ENCODE measurements at regions not wholly inside any gene's neighbourhood (a gene's known extent, or its start where the extent isn't known, plus 50 kb on each side); places are given as distances from the start of the nearest gene placed in this dataset.
A peak's percentile ranks its signal among the peaks of the same experiment; 100 is the strongest.
"Not testable (repeated sequence)": the region's sequence is repeated elsewhere in the genome, so short reads cannot be mapped to it uniquely, and the experiment has no call there.

DNA sequence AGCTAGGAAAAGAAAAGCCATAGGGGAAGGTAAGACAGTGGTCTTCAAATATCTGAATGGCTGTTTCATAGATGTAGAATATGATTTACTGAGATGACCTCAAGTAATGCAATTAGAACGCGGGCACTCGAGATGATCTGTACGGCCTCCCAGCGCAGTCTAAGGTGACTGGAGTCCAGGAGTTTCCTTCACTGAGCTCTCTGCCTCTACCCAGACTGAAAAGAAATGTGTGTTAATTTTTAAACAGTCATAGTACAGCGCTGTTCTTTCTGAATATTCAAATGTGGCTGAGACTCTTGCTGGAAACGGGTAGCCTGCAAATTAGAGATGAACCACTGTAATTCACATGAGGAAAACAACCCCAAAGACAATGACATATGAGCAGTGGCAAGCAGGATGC, 562.4 kb upstream of the AUTS2 start:
- intact Hi-C loops (cut with DNase I), result no loop called here
- DNase-seq, result no peak
- ATAC-seq (ENCODE audit: poor library complexity), result no peak

DNA sequence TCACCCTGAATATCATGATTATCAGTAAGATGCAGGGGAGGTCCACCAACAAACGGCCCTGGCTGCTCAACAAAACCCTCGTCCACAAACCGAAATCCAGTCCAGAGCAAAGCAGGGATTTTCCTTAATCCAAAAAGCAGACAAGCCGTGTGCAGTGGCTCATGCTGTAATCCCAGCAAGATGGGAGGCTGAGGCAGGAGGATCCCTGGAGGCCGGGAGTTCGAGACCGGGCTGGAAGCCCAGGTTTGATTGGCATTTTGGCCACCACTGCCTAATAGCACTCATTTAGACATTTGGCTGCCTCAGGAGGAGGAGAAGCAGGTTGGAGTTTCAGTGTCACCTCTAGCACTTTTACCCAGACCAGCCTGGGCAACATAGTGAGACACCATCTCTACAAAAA, 562.0 kb upstream of the AUTS2 start:
- ATAC-seq (ENCODE audit: poor library complexity) (no peak), DNase-seq (no peak)
- intact Hi-C loops (cut with DNase I), result no loop called here

DNA sequence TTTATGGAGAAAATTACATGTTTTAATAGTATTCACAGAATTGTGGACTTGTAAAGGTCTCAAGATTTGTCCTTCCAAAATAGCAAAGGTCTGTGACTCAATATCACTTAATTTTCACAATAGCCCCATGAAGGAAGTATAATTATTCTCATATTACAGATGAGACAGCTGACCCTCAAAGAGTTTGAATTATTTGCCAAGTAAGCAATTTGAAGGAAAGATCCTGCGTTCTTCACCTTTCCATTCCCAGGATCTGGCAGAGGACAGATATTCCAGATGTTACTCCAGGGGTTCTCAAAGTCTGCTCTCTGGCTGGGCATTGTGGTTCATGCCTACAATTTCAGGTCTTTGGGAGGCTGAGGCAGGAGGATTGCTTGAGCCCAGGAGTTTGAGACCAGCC, 559.4 kb upstream of the AUTS2 start:
- ATAC-seq (ENCODE audit: poor library complexity), result no peak
- intact Hi-C loops (cut with DNase I), result no loop called here
- DNase-seq, result no peak

DNA sequence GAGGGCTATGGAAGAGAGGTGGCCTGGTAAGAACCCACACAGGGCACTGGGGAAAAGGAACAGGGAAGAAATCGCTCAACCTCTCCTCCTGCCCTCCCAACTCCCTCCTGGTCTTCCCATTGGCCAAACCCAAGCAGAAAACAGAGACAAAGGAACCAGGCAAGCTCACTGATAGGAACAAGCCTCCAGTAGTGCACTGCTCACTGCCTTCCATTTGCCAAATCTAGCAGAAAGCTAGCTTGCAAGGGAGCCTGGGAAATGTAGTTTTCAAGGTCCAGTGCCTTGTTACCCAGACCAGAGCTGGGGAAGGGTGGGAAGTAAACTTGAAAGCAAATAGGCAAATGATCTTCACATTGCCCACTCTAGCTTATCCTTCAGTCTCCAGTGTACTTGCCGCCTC, 556.1 kb upstream of the AUTS2 start:
- intact Hi-C loops (cut with DNase I), result no loop called here
- DNase-seq, result no peak
- ATAC-seq (ENCODE audit: poor library complexity), result no peak

DNA sequence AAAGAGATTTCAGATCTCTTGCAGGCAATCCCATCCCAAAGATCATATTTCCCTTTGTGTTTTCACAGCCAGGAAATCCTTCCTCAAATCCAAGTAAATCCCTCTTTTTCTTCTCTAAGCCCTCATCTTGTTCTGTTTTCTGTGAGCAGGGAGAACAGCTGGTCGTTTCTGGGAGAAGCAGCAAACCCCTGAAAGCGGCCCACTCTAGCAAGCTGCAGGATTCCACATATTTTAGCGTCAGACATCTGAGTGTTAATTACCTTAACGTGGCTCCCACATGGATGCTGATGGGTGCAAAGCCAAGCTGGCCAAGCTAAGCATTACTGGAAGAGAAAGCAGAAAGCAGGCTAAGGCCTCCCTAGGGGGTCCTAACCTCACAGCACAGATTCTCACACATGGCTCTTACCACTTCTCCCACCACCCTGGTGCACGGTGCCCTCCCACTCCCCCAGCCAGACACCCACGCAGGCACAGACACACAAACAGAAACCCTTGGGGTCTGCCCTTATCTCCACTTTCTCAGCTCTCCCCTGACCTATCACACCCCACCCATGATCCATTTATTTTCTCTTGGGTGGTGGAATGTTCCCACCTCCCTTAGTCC, 551.0 kb upstream of the AUTS2 start:
- ATAC-seq (ENCODE audit: poor library complexity) (no peak), DNase-seq (no peak)
- intact Hi-C loops (cut with DNase I), result no loop called here

DNA sequence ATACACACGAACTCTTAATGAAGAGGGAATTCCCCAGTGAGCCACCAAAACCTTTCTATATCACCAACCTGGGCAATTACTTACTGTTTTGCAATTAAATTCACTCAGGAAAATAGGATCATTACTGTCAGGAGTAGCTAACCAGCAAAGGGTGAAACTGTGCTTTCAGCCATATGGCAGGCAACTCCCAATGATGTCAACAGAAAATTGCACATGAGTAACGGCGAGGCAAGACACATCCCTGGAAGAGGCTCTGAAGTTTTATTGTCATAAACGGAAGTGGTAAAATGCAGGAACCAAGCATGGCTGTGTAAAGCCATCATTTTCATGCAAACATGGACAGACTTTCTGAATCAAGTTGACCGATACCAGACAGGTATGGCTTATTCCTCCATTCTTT, 548.9 kb upstream of the AUTS2 start:
- DNase-seq, result no peak
- ATAC-seq (ENCODE audit: poor library complexity), result no peak
- intact Hi-C loops (cut with DNase I), result no loop called here

DNA sequence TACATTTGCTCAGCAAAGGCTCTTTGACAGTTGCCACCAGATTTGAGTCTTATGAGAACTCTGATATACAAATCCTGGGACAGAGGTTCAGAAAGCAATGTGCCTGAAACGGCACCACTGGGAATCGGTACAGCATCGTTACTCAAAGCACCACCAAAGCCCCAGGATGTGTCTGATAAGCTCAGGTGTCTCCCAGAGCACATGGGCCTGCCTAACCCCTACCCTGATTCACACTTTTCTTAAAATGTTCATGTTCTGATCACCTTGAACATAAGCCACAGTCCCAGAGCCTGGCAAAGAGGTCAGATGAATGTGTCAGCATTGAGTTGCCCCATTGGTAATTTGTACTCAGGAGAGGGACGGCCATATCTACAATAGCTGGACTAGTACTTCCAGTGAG, 545.8 kb upstream of the AUTS2 start:
- no peak for ATAC-seq (ENCODE audit: poor library complexity)
- intact Hi-C loops (cut with DNase I), result no loop called here
- DNase-seq, result no peak

DNA sequence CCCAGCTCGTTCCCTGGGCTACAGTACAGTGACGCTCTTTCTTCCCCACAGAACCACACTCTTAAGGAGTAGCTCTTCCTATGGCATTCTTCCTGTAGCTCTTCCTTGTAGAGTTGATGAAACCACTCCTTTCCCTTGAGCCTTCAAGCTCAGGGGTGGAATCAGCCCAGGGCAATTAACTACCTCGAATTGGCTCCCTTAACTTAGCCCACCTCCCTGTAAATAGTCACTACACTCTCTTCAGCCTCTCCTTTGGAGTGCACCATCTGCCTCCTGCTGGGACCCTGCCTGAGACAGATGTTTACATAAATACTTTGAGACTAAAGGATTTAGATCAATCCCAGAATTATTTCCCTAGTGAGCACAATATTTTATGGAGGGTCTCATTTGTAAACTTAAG, 537.8 kb upstream of the AUTS2 start:
- DNase-seq (no peak), ATAC-seq (ENCODE audit: poor library complexity) (no peak)
- intact Hi-C loops (cut with DNase I), result no loop called here

DNA sequence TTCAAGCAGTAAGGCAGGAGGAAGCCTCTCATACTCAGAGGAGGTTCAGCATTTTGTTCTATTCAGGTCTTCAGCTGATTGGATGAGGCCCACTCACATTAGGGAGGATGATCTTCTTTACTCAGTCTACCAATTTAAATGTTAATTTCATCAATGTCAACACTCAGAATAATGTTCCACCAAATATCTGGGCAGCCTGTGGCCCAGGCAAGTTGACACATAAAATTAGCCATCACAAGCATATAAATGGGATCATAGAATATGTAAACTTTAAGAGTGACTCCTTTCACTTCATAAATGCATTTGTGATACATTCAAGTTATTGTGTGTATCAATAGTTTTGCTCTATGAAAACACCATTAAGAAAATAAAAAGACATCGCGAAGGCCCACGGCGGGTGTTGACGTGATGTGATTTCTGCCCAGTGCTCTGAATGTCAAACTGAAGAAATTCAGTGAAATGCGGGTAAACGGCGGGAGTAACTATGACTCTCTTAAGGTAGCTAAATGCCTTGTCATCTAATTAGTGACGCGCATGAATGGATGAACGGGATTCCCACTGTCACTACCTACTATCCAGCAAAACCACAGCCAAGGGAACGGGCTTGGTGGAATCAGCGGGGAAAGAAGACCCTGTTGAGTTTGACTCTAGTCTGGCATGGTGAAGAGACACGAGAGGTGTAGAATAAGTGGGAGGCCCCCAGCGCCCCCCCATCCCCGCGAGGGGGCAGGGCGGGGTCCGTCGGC, 536.1 kb upstream of the AUTS2 start:
- no peak for ATAC-seq (ENCODE audit: poor library complexity)

DNA sequence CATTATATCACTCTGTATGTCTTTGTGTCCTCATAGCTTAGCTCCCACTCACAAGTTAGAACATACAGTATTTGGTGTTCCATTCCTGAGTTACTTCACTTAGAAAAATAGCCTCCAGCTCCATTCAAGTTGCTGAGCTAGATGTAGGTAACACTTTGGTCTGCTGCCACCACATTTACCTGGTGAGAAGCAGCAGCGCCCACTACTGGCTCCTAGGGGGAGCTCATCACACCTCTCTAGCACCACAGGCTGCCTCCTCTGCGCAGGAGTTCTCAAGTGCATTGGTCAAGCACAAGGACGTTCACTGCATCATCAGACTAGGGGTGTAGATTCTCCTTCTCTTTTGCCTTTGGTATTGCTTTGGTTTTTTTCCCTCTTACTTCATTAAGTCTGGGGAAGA, 530.9 kb upstream of the AUTS2 start:
- intact Hi-C loops (cut with DNase I), result no loop called here
- no peak for DNase-seq
- ATAC-seq (ENCODE audit: poor library complexity), result no peak

More for the DNA sequence above, 536.1 kb upstream of the AUTS2 start:
- intact Hi-C loops (cut with DNase I), result no loop called here
- DNase-seq, result no peak

DNA sequence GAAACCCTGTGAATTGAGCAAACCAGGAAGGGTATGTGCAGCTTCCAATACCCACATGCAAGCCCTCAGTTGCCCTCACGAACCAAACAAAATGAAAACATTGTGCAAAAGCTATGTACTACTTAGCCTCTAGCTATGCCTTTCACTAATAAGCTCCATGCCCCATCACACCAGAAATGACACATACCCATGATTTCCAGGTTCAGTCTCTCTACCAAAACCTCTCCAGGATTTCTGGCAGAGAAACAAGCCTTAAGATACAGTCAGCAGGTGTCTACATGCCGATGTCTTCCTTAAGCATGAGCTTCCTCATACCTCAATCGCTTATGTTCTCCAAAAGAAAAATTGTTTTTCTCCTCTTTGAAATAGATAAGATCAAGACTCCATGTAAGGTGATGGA, 527.8 kb upstream of the AUTS2 start:
- ATAC-seq (ENCODE audit: poor library complexity), result no peak
- intact Hi-C loops (cut with DNase I), result no loop called here
- DNase-seq, result no peak

DNA sequence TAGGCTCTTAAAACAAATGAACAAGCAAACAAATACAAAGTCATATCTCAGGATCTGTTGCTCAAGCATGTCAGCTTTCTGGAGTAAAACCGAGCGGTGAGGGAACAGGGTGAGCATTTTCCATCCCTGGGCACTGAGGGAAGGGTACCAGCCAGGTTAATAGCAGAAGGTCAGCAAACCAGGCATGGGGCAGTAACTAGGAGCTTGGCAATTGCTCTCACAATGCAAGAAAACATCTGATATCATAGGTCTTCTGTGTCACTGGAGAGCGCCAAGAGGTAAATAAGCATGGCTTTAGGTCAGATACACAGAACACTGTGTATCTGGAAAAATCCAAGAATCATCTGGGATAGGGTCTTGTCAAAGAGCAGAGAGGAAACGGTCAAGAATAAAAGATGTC, 521.7 kb upstream of the AUTS2 start:
- intact Hi-C loops (cut with DNase I), result no loop called here
- ATAC-seq (ENCODE audit: poor library complexity) (no peak), DNase-seq (no peak)

DNA sequence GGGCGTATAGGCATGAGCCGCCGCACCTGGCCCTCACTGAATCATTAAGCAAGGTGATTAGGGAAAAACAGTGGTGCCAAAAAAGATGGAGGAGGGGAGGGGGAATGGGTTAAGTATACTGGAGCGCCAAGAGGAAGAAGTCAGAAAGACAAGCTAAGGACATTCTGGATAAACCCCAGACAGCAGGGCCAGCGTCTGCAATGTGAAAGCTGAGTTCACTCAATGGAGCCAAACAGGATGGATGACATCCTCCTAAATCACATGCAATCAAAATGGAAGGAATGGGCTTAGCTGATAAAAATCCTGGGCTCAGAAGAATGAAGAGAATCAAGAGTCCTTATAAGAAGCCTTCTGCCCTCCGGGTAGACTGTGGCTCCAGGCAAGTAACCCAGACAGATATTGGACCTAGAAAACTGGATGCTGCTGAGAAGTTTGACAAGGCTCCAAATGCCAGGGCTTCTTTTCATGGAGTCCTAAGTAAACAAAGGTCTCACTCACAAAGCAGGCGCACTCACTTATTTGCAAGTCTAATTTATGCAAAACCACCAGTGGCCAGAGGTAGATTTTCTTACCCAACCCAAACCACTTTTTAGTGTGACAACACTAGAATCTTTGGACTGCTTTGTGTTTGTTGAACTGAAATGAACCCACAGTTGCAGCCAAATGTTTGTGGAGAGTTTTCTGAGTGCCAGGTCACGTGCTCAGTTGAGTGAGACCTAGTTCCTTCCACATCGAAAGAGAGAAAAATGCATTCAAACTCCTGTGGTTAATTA, 519.1 kb upstream of the AUTS2 start:
- intact Hi-C loops (cut with DNase I), result no loop called here
- DNase-seq, result no peak
- ATAC-seq (ENCODE audit: poor library complexity), result peak; percentile 85

DNA sequence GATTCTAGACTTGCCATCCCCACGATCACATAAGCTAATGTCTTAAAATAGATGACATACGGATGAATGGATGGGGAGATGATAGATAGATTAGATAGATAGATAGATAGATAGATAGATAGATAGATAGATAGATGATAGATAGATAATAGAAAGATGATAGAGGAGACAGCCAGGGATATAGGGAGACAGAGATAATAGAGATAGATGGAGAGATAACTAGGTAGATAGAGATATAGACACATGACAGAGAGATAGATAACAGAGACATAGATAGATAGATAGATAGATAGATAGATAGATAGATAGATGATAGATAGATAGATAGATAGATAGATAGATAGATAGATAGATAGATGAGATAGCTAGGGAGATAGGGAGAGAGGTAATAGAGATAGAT, 511.0 kb upstream of the AUTS2 start:
- ATAC-seq (ENCODE audit: poor library complexity); DNase-seq; intact Hi-C loops (cut with DNase I): not testable (repeated sequence)

DNA sequence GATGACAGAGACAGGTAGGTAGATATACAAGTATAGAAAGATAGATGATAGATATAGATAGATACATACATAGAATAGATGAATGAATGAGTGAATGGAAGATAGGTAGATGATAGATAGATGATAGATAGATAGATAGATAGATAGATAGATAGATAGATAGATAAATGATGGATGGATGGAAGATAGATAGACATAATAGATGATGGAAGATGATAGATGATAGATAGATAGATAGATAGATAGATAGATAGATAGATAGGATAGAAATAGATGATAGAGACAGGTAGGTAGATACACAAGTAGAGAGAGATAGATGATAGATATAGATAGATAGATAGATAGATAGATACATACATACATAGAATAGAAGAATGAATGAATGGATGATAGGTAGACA, 510.1 kb upstream of the AUTS2 start:
- intact Hi-C loops (cut with DNase I), result no loop called here
- ATAC-seq (ENCODE audit: poor library complexity) (no peak), DNase-seq (no peak)

DNA sequence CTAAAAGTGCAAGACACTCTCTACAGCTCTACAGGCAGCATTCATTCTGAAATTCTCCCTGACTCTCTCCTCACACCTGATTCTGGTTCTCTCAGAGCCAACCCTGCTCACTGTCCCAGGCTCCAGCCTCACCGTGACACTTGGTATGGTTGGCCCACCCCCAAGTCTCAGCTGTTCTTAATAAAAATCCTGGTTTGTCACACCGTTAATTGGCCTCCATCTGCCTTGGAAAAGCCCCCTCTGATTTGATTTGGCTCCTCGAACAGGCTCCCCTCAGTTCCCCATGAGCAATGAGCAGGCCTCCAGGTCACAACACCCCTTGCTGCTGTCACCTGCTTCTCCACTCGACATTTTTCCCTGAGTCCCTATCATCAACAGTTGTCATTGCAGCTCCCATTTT, 507.3 kb upstream of the AUTS2 start:
- ATAC-seq (ENCODE audit: poor library complexity), result no peak
- DNase-seq, result no peak
- intact Hi-C loops (cut with DNase I), result no loop called here

DNA sequence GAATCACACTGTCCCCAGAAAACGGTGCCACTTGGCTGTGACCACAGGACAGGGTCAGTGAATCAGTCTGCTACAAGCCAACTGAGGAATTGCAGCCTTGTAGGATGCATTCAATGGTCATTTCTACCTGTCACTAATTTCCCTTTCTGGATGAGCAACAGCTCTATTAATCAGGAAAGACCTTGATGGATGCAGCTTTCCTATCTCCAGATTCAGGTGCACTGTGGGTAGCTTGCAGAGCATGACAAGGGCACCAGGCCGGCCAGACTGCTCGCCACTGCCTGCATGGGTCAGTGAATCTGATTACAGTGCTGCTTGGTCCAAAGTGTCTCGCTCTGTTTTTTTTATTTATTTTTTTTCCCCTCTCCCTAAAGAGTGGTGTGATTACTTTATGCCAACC, 506.8 kb upstream of the AUTS2 start:
- intact Hi-C loops (cut with DNase I), result no loop called here
- ATAC-seq (ENCODE audit: poor library complexity), result no peak
- no peak for DNase-seq

DNA sequence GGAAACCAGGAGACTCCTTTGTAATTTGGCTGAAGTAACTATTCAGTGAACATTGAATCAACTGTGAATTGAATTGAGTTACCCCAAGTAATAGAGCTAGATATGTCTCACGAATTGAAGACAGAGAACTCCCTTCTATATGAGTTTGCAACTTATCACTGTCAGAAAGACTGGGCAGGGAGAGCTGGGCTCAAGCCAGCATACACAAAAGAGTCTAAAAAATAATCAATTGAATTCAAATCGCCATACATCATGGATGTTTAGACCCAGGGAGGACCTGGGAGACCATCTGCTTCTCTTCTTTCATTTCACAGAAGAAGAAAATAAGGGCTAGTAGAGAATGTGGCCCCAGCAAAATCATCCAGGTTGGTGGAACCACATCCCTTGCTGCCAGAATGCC, 503.1 kb upstream of the AUTS2 start:
- intact Hi-C loops (cut with DNase I), result no loop called here
- DNase-seq (no peak), ATAC-seq (ENCODE audit: poor library complexity) (no peak)

DNA sequence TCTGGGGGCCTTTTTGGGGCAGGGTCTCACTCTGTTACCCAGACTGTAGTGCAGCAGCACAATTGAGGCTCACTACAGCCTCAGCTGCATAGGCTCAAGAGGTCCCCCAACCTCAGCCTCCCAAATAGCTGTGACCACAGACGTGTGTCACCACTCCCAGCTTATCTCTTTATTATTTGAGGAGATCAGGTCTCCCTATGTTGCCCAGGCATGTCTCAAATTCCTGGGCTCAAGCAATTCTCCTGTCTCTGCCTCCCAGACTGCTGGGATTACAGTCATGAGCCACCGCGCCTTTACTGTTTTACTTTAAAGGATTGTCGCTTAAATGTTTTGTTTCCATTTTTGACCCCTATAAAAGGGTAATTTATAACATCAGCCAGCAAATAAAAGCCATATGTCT, 502.6 kb upstream of the AUTS2 start:
- DNase-seq (no peak), ATAC-seq (ENCODE audit: poor library complexity) (no peak)
- intact Hi-C loops (cut with DNase I), result no loop called here

DNA sequence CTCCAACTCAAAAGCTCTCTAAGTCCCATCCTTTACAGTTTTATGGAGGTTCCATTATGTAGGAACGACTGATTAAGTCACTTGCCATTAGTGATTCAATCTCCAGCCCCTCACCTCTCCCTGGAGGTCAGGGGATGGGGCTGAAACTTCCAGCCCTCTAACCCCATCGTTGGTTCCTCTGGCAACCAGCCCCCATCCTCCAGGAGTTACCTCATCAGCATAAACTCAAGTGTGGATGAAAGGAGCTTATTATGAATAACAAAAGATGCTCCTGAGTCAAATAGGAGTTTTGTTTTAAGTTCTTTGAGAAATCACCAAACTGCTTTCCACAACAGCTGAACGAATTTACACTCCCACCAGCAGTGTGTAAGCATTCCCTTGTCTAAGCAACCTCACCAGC, 494.3 kb upstream of the AUTS2 start:
- intact Hi-C loops (cut with DNase I), result no loop called here
- DNase-seq (no peak), ATAC-seq (ENCODE audit: poor library complexity) (no peak)

Data from Right ventricle myocardium superior (tissue), 1 donor.